Gastrocnemius medialis (tissue), 4 donors: ENCODE measurements at regions not wholly inside any gene's neighbourhood (a gene's known extent, or its start where the extent isn't known, plus 50 kb on each side); places are given as distances from the start of the nearest gene placed in this dataset.

Experiments
- CTCF ChIP-seq, 5 experiments: fragments of 450-650 bp in 3 of 5; fragments of 200-600 bp in 2 of 5; sonication (generic) in 2 of 5; IDR thresholded peaks in 4 of 5; conservative IDR thresholded peaks in 1 of 5; 1 replicate in 4 of 5; 2 replicates in 1 of 5; pipeline ENCODE4 v1.5.1; 2016 to 2019; ENCODE audit warnings: antibody characterized with exemption in 5 of 5, mild to moderate bottlenecking in 3 of 5, moderate library complexity in 3 of 5
- POLR2A ChIP-seq, 2 donors: fragments of 450-650 bp; IDR thresholded peaks; one replicate each; pipeline ENCODE4 v1.6.1; 2017; ENCODE audit warnings: antibody characterized with exemption in 2 of 2, mild to moderate bottlenecking in 2 of 2, moderate library complexity in 2 of 2

- TF ChIP-seq POLR2A (IDR thresholded peaks at IDR 0.05) (no peak), CTCF (IDR thresholded peaks at IDR 0.05 in 4 of 5, conservative IDR thresholded peaks at IDR 0.05 in 1 of 5) (no peak)
These were observed 53.2 kb upstream of the USPL1 start for GRCh38 chr13:30564489-30564888.
